IPS DF 4.7 (cell line): ENCODE measurements at regions not wholly inside any gene's neighbourhood (a gene's known extent, or its start where the extent isn't known, plus 50 kb on each side); places are given as distances from the start of the nearest gene placed in this dataset.

ENCODE experiments used
- DNase-seq: peaks from one replicate; pipeline ENCODE4 v3.0.0-alpha.2; 2013; ENCODE audit warnings: low spot score; ENCODE audit errors: extremely low read depth

- no peak for DNase-seq
Observed at GRCh38 chr9:3161912-3162311, 318.0 kb upstream of the PUM3 start.

- DNase-seq, result no peak
Observed at GRCh38 chr9:3157011-3157410, 313.1 kb upstream of the PUM3 start.

DNA sequence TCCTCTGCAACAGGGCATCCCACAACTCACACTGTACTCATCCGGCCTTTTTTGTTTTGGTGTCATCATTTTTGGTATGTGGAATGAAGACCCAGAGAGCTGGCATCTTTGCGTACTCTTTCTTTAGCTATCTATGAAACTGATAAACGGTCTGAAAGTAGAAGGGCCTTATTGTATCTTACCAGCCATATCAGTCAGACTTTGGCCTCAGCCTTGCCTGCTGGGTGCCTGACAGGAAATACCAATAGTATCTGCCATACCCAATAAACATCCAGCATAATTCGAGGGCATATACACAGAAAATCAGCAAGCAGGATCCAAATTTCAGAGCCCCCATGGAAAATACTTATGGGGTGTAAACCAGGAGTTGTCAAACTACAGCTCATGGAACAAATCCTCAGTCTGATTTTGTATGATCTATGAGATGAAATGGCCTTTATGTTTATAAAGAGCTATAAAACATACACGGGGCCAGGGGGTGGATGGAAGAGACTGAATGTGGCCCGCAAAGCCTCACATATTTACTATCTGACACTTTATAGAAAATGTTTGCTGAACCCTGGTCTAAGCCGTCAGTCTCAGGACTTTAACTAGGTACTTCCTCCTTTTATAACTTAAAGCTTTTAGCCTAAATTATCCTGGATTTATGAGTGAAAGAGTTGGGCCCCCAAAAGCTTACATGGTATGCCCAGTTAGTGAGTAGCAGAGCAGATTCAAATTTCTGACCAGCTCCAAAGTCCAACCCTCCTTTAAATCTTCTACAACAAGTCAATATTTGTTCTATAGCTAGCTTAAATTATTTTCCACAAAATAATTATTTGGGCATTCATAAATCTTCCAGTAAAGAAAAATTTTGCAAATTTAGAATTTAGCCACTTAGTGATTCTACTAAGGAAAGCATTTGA lies 308.0 kb upstream of the PUM3 start:
- no peak for DNase-seq

GRCh38 chr9:3150074-3150473 lies 306.2 kb upstream of the PUM3 start:
- no peak for DNase-seq

GRCh38 chr9:3138231-3139229 lies 294.6 kb upstream of the PUM3 start:
- no peak for DNase-seq

DNA sequence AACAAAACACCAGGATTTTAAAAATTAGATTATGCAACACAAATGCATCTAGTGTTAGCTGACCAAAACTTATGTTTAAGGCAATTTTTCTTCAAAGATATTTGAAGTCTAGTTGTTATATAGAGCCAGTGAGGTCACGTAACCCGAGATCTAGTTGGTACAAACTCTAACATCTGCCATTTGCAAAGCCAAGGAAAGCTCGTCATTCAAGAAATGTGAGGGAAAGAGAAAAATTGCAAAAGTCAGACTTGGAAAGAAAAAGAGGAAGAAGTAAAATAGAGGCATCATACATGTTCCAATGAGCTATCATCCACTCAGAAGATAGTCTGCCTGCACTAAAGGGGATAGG lies 293.4 kb upstream of the PUM3 start:
- no peak for DNase-seq

DNA sequence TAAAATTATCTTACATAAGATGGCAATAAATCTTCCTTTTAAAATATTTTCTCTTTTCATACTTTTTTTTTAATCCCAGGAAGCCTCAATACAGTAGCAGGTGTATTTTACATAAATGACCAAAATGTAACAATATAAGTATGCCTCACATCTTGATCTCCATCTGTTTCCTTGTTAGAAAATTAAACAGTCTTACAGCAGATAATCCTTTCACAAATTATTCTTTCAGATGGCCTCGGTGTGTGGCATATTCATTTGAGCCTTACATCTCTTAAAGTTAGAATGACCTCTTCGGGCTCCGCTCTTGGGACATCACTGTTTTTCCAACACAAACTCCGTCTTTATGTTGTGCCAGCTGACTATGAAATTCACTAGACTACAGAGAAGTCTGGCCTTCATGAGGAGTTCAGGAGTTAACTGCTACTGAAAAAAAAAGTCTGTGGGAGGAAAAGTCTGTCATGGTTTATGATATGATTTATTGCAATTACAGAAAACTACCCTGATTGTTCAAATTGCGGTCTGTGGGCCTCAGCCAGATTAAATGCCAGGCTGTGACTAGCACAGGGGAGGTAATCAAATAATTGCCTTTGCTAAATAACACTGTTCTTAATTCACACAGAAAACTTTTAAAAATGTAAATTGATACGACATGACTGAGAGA lies 292.9 kb upstream of the PUM3 start:
- DNase-seq, result no peak

GRCh38 chr9:3136230-3136629 lies 292.3 kb upstream of the PUM3 start:
- DNase-seq, result no peak

GRCh38 chr9:3127564-3127963 lies 283.7 kb upstream of the PUM3 start:
- DNase-seq, result no peak

- DNase-seq, result no peak
Observed at GRCh38 chr9:3125602-3126405, 281.9 kb upstream of the PUM3 start.

- no peak for DNase-seq
Observed at GRCh38 chr9:3124001-3124400, 280.1 kb upstream of the PUM3 start.

DNA sequence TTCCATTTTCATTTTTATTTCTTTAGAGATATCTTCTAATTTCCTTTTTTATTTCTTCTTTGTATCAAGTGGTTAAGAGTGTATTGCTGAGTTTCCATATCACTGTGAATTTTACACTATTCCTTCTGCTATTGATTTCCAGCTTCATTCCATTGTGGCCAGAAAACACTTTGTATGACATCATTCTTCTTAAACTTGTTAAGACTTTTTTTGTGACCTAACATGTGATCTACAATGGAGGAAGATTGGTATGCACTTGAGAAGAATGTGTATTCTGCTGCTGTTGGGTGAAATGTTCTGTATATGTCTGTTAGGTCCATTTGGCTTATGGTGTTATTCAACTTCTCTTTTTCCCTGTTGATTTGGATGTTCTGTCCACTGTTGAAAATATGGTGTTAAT lies 274.2 kb upstream of the PUM3 start:
- DNase-seq, result no peak

- DNase-seq, result no peak
Observed at GRCh38 chr9:3099646-3100045, 255.8 kb upstream of the PUM3 start.

- DNase-seq, result peak; percentile 25
Observed at GRCh38 chr9:3088219-3088618, 244.3 kb upstream of the PUM3 start.

- DNase-seq, result no peak
Observed at GRCh38 chr9:3087697-3088096, 243.8 kb upstream of the PUM3 start.

- DNase-seq, result no peak
Observed at GRCh38 chr9:3080951-3081350, 237.1 kb upstream of the PUM3 start.

DNA sequence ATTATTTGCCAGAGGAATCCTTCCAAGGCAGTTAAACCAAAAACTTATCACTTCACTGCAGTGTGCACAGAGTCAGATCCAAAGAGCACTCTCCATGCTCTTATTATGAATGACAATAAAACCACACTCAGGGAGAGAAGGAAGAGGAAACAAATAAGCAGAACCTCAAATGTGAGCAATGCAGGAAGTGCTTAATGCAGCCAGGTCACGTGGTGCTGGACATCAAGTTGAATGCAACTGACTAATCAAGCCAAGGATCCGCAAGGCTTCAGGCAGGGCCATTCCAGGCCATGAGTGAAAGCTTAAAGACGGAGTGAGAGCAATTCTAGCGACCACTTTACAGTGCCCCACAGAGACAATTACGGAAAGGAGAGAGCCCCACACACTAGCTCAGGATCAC lies 230.4 kb upstream of the PUM3 start:
- no peak for DNase-seq

DNA sequence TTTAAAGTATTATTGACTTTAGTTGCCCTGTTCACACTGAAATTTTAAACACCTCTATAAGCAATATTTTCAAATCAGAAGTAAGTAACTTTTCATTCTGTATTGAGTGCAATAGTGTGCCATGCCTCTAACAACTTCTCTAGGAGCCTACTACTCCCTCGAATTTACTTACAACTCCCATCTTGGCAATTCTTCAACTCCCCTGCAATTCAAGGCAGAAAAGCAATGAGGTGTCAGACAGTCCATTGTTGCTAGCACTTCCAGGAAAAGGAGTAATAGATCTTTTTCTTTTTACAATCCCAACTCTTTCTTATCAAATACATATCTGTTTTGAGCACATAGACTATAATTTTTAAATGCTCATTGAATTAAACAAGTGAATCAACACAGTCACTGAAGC lies 222.7 kb upstream of the PUM3 start:
- DNase-seq, result no peak

GRCh38 chr9:3059781-3060468 lies 216.0 kb upstream of the PUM3 start:
- peak; percentile 19 for DNase-seq

DNA sequence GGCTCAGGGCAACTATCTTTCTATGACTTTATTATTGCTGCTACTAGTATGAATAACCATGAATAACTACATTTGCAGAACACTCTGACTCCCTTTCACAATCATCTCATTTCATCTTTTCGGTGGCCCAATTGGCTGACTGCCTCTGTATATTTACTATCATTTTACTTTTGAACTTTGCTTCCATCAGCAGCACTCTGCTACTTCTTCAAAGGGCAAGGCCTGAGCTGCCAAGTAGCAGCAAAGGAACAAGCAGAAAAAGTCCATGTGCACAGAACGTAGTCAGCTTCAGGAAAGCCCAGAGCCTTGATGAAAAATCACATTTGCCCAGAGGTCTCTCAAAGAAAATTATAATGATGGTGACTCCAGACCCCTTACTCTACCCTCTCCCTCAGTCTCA lies 214.5 kb upstream of the PUM3 start:
- DNase-seq, result no peak
